GM06990 (cell line): ENCODE measurements at regions not wholly inside any gene's neighbourhood (a gene's known extent, or its start where the extent isn't known, plus 50 kb on each side); places are given as distances from the start of the nearest gene placed in this dataset.

ENCODE experiments used
- DNase-seq: peaks from one replicate; pipeline ENCODE4 v3.0.0-alpha.2; 2011; ENCODE audit not compliant: insufficient read length; ENCODE audit errors: extremely low read depth
- H3K27me3 ChIP-seq: replicated peaks from 2 replicates; pipeline ENCODE4 v1.6.0; 2011; ENCODE audit warnings: low read length; ENCODE audit not compliant: control insufficient read depth, insufficient read depth
- H3K36me3 ChIP-seq: 2 replicates; pipeline ENCODE4 v1.5.1; 2011; ENCODE audit warnings: low read length; ENCODE audit not compliant: control insufficient read depth, insufficient read depth
- H3K4me3 ChIP-seq: replicated peaks from 2 replicates; pipeline ENCODE4 v1.5.1; 2011; ENCODE audit warnings: low read depth, mild to moderate bottlenecking, control low read depth, low read length
- CTCF ChIP-seq: IDR thresholded peaks from 2 replicates; pipeline ENCODE4 v1.5.1; 2011; ENCODE audit warnings: low read length, control low read depth, mild to moderate bottlenecking, inconsistent platforms; ENCODE audit not compliant: insufficient read depth, poor library complexity, severe bottlenecking

DNA sequence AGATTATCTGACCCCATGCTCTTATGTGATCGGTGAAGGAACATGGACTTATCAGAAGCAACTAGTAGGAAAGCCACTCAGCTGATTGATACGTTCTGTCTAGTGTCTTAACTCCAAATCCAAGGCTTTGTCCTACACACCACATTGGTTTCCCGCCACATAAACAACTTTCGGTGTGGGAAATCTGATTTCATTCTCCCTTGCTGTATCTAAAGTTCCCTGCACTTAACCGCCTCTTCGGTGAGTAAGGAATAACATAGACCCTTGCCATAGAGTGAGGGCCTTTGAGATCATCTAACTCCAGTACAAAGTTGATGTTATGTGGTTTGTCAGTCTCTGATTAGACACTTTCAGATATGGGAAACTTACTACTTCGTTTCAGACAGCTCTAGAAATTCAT is 538.2 kb upstream of the TNP1 start:
- Histone ChIP-seq H3K4me3 (no peak overlapping the region), H3K27me3 (no peaks in the 10 kb centered on the region), H3K36me3 (no peaks in the 10 kb centered on the region)
- no peak for TF ChIP-seq CTCF
- DNase-seq, result no peak

DNA sequence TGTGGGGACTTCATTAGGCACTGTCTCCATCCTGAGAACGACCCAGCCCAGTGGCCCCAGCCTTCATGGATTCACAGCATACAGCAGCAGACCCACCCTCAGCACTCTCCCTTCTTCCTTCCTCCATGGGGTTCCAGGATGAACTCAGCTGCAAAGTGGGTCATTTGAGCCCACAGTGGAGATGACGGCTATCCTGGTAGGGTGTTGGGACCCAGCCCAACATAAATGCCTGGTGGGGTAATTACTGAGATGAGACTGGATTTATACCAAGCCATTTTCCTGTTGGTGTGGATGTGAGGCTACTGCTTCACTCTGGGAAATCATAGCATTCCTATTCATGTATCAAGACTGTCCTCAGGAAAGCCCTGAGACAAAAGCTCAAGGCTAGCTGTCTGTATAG is 536.7 kb upstream of the TNP1 start:
- no peak for TF ChIP-seq CTCF
- Histone ChIP-seq H3K4me3 (no peak overlapping the region), H3K36me3 (no peaks in the 10 kb centered on the region), H3K27me3 (no peaks in the 10 kb centered on the region)
- no peak for DNase-seq

GRCh38 chr2:217396165-217396564 is 536.3 kb upstream of the TNP1 start:
- H3K36me3 ChIP-seq, result no peaks in the 10 kb centered on the region
- no peak overlapping the region for H3K4me3 ChIP-seq
- no peak for TF ChIP-seq CTCF
- H3K27me3 ChIP-seq, result no peaks in the 10 kb centered on the region
- no peak for DNase-seq

- Histone ChIP-seq H3K4me3 (no peak overlapping the region), H3K36me3 (no peaks in the 10 kb centered on the region), H3K27me3 (no peaks in the 10 kb centered on the region)
- no peak for TF ChIP-seq CTCF
- no peak for DNase-seq
Observed at GRCh38 chr2:217394510-217395351, 534.9 kb upstream of the TNP1 start.

GRCh38 chr2:217393585-217394032 is 533.7 kb upstream of the TNP1 start:
- H3K4me3 ChIP-seq, result no peak overlapping the region
- H3K27me3 ChIP-seq, result no peaks in the 10 kb centered on the region
- TF ChIP-seq CTCF, result no peak
- H3K36me3 ChIP-seq, result no peaks in the 10 kb centered on the region
- no peak for DNase-seq
